ENCODE measurements at regions not wholly inside any gene's neighbourhood (a gene's known extent, or its start where the extent isn't known, plus 50 kb on each side); places are given as distances from the start of the nearest gene placed in this dataset.

DNA sequence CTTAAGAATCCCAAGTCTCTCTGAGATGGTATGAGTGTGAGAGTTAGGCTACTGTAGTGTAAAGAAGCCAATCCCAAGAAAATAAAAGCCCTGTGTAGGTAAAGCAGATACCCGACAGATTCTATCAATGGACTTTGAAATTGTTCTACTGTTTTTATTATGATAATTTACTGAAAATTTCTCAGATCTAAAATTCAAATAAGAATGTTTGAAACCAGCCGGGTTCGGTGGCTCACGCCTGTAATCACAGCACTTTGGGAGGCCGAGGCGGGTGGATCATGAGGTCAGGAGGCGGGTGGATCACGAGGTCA, 208.3 kb upstream of the SPRED2 start:
- H3K4me1 ChIP-seq: no peaks in the 10 kb centered on the region

DNA sequence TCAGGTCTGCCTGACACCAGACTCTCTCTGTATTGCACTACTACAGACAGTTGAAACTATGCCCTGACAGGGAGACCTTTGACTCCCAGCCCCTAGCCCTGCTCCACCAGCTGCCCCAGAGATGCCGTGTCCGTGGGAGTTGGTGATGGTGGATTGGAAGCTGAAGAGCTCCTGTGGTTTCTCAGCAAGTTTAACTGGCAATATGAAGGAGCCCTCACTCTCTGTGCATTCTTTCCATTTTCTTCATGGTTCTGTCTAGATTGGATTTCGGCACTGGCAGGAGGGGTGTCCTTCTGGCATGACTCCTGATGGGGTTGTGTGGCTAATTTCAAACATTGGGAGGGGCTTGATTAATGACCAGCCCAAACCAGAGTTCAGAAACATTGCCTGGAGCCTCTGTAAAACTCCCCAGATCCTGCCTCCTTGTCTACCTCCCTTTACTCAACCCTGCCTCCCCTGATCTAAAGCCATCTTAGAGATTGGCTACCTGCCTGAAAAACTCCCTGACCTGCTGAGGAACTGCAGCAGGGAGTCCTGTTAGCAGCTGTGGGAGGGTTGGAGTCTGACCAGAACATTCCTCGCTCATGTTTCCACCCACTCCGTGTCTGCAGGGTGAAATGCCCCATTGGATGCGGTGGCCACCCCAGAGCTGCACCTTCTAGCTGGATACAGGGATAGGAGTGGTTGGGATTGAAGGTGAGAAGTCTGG, 206.9 kb upstream of the SPRED2 start:
- DNase-seq: no peak

More for the DNA sequence above, 208.3 kb upstream of the SPRED2 start:
- H3K27me3 ChIP-seq: no peaks in the 10 kb centered on the region
- TF ChIP-seq, protein P1, sequence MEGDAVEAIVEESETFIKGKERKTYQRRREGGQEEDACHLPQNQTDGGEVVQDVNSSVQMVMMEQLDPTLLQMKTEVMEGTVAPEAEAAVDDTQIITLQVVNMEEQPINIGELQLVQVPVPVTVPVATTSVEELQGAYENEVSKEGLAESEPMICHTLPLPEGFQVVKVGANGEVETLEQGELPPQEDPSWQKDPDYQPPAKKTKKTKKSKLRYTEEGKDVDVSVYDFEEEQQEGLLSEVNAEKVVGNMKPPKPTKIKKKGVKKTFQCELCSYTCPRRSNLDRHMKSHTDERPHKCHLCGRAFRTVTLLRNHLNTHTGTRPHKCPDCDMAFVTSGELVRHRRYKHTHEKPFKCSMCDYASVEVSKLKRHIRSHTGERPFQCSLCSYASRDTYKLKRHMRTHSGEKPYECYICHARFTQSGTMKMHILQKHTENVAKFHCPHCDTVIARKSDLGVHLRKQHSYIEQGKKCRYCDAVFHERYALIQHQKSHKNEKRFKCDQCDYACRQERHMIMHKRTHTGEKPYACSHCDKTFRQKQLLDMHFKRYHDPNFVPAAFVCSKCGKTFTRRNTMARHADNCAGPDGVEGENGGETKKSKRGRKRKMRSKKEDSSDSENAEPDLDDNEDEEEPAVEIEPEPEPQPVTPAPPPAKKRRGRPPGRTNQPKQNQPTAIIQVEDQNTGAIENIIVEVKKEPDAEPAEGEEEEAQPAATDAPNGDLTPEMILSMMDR (IDR thresholded peaks at IDR 0.05): no peak
- no peak for TF ChIP-seq POLR2A (IDR thresholded peaks at IDR 0.05)
- no peaks in the 10 kb centered on the region for H3K9me3 ChIP-seq
- no peak overlapping the region for H3K27ac ChIP-seq
- H3K36me3 ChIP-seq: no peaks in the 10 kb centered on the region
- no peak for DNase-seq
- no peak overlapping the region for H3K4me3 ChIP-seq

DNA sequence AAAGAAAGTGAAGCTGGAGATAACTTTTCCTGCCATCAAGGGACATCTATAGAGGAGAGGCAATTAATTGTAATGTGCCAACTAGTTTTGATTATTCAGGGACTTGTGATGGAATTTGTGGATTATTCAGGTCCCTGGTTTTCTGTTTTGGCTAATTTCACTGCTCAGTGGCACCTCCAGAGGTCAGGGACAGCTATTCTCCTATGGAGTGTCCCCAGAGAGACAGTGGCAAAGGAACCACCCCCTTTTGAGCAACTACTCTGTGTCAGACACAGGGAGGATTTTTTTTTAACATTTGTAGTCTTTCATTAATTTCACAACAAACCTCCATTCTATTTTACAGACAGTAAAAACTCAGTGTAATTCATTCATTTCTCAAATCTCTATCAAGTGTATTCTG, 206.0 kb upstream of the SPRED2 start:
- TF ChIP-seq, protein P1 (IDR thresholded peaks at IDR 0.05): no peak
- no peak for TF ChIP-seq POLR2A (IDR thresholded peaks at IDR 0.05)
- no peaks in the 10 kb centered on the region for H3K9me3 ChIP-seq
- DNase-seq: no peak
- no peaks in the 10 kb centered on the region for H3K36me3 ChIP-seq
- H3K4me1 ChIP-seq: no peaks in the 10 kb centered on the region
- H3K4me3 ChIP-seq: no peak overlapping the region
- H3K27ac ChIP-seq: no peak overlapping the region
- H3K27me3 ChIP-seq: no peaks in the 10 kb centered on the region

More for the DNA sequence above, 206.9 kb upstream of the SPRED2 start:
- TF ChIP-seq POLR2A (IDR thresholded peaks at IDR 0.05): no peak
- TF ChIP-seq, protein P1 (IDR thresholded peaks at IDR 0.05): no peak
- no peaks in the 10 kb centered on the region for H3K36me3 ChIP-seq
- H3K27ac ChIP-seq: no peak overlapping the region
- no peaks in the 10 kb centered on the region for H3K27me3 ChIP-seq
- no peak overlapping the region for H3K4me3 ChIP-seq
- H3K9me3 ChIP-seq: no peaks in the 10 kb centered on the region
- no peaks in the 10 kb centered on the region for H3K4me1 ChIP-seq

DNA sequence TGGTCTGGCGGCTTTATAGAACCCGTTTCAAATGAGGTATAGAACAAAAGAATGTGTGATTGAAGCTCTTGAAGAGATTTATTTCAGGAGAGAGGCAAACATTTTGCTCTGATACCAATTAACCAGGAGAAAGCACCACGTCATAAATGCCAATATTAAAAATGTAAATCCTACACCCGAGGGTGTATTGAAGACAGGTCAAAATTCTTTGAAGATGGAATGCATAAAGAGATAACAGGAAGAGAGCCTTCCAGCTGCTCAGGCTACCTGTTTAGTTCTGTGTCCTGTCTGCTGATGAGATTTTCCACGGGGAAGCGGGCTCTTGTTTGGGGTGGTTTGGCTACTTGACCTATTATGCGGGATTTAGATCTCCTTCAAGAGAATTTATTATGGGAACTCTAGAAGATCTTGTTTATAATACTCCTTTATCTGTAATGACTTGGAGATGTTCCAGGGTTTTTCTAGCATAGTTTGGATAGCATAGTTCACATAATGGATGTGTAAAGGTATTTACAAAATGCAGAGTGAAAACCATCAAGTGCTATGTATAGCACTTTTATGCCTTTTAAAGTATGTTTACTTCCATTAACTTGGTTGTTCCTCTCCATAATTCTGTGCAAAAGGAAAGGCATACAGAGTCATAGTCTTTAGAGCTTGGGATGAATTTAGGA, 204.5 kb upstream of the SPRED2 start:
- TF ChIP-seq POLR2A (IDR thresholded peaks at IDR 0.05): no peak
- TF ChIP-seq, protein P1 (IDR thresholded peaks at IDR 0.05): no peak
- Histone ChIP-seq H3K9me3 (no peaks in the 10 kb centered on the region), H3K27ac (no peak overlapping the region), H3K4me1 (no peaks in the 10 kb centered on the region), H3K36me3 (no peaks in the 10 kb centered on the region), H3K27me3 (no peaks in the 10 kb centered on the region), H3K4me3 (no peak overlapping the region)
- DNase-seq: no peak

DNA sequence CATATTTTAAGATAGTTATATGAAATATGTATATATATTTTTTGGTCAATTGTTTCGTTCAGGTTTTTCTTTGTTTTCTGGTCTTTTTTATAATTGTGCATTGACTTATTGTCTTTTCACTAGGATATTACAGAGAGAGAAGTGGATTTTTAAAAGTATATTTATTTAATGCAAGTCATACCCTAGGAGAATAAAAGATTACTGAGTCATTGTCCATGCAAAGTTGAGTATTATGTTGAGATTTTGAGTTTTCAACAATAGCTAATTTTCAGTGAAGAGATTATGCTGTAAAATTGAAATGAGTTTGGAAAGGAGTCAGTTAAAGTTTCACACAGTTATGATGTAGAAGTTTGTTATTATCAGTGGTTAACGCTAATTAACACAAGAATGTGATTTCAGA, 203.6 kb upstream of the SPRED2 start:
- Histone ChIP-seq H3K27ac (no peak overlapping the region), H3K9me3 (no peaks in the 10 kb centered on the region), H3K27me3 (no peaks in the 10 kb centered on the region), H3K36me3 (no peaks in the 10 kb centered on the region), H3K4me3 (no peak overlapping the region), H3K4me1 (no peaks in the 10 kb centered on the region)
- TF ChIP-seq, protein P1 (IDR thresholded peaks at IDR 0.05): no peak
- no peak for TF ChIP-seq POLR2A (IDR thresholded peaks at IDR 0.05)
- no peak for DNase-seq

All from Peyer's patch (tissue), 4 donors.